GM18502 (cell line): ENCODE measurements at regions not wholly inside any gene's neighbourhood (a gene's known extent, or its start where the extent isn't known, plus 50 kb on each side); places are given as distances from the start of the nearest gene placed in this dataset.
"Not testable (repeated sequence)": the region's sequence is repeated elsewhere in the genome, so short reads cannot be mapped to it uniquely, and the experiment has no call there.

ENCODE experiments used
- ATAC-seq: cut with Tn5 transposase; IDR thresholded peaks from one replicate; pipeline ENCODE4 v1.9.1; 2021; ENCODE audit warnings: mild to moderate bottlenecking; ENCODE audit not compliant: unreplicated experiment, poor library complexity

DNA sequence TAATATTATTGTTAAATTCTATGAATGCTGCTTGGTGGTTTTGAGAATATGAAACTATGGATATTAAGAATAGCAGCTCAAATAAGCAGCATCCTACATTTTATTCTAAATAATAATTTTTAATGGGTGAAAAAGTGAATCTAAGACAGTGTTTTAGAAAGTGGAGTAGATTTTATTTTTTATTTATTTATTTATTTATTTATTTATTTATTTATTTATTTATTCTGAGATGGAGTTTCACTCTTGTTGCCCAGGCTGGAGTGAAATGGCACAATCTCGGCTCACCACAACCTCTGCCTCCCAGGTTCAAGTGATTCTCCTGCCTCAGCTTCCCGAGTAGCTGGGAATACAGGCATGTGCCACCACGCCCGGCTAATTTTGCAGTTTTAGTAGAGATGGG lies 1199.4 kb downstream of the EPHA7 start:
- ATAC-seq, result not testable (repeated sequence)

DNA sequence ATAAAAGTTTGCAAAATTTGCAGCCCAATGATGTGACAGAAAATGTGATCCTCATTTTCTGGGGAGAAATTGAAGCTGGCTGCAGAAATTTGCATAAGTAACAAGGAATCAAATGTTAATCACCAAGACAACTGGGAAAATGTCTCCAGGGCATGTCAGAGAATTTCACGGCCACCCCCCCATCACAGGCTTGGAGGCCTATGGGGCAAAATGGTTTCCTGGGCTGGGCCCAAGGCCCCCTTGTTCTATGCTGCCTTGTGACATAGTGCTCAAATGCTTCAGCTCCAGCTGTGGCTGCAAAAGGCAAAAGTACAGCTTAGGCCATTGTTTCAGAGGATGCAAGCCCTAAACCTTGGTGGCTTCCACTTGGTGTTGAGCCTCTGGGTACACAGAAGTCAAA lies 1202.6 kb downstream of the EPHA7 start:
- no peak for ATAC-seq

DNA sequence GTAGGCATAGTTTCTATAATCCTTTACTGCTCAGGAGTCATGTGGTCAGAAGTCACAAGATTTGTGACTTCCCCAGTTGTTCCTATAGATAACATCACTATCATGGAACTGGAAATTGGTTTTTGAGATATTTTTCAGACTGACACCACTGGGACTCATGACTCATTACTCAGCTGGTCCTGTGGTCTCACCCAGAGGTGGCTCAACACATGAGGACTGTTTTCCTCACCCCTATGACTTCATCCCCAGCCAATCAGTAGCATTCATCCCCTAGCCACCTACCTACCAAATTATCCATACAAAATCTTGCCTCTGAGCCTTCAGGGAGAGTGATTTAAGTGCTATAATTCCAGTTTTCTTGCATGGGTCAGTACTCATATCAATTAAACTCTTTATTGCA lies 1217.7 kb downstream of the EPHA7 start:
- ATAC-seq, result no peak

DNA sequence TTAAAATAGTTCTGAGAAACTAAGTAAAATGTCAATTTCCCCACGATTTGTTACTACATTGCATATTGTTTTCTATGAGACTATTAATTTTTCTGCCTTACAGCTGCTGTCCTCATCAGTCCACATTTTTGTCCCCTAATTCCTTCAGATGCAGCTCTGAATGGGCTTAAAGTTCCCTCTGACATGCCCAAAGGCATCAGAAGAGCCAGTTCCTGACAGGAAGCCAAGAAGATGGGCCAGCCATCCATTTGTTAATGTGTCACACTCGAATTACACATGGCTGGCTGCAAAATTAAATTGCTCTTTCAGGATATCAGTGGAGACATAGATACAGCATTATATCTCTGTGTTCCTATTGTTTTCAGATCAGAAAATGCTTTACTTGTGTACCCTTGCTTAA lies 1223.0 kb downstream of the EPHA7 start:
- no peak for ATAC-seq

DNA sequence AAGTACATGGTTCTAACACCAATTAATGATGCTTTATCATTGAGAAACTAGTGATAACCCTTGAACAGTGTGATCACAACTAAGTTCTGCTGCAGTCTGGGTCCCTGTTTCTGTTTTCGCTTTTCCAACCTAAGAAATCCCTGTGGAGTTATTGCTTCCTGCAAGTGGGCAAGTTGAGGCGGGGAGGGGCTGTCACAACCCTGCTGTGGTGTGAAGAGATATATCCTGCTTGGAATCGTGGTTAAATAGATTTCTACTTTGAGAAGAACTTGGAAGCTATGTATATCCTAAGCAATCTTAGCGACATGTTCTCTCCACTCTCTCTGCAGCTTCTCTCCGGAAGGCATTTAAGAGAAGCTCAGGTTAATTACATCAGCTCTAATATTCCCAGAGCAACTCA lies 1223.6 kb downstream of the EPHA7 start:
- no peak for ATAC-seq

DNA sequence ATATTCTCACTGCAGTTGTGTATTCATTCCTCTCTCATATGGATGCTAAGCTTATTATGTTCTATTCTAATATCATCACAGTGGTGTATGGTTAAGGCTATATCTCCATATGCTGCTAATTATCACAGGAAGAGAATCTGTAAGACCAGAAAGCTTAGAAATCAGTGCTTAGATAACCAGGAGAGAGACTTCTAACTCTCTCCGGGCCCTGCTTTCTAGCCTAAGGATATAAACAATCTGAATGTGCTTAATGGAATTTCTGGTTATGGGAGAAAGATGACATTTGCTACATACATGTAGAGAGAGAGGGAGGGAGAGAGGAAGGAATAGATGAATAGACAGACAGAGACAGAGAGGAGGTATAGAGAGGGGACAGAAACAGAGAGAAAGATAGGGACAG lies 1231.3 kb downstream of the EPHA7 start:
- no peak for ATAC-seq

DNA sequence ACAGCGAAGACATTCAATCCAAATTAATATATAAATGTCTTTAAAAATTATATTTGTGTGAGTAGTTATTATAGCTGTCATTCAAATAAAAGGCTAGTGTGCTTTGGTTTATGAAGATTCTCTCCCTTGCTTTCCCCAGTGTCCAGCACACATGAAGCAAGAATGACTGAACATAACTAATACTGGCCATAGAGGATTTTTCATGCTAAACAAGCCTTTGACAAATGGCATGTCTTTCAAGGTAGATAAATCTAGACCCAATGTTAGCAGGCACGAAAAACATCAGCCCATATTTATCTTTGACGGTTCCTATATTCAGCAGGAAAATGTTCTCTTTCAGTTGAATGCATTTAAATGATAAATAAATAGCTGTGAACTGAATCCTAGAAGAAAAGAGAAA lies 1234.4 kb downstream of the EPHA7 start:
- ATAC-seq, result no peak

DNA sequence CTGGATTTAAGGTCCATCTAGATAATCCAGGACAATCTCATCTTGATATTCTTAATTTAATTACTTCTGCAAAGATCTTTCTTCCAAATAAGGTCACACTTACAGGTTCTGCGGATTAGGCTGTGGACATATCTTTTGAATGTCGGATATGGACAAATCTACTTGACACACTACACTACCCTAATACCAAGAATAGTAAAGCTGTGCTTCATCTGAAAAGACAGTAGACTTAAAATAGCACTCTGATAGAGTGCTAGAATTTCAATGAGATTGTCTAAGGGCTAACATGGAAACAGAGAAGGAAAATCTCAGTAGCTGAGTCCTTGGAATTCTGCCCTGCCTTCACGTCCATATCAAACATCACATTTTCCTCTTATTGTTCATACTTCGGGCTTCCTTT lies 1238.0 kb downstream of the EPHA7 start:
- ATAC-seq, result no peak

DNA sequence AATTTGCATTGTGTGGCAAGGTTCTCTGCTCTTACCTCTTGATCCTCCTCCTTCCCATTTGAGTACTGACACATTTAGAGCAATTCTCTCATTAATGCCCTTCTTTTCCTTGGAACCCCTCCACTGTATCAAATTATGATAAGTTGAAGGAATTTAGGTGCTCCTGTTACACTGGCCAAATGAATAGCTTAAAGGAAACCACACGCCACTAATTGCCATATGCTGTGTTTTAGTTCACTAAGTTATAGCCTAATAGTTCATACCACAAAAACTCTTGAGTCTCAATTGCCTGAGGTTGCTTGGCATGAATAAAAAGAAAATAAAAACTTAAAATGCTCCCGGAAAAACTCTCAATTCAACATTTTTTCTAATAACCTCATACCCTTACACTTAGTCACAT lies 1239.3 kb downstream of the EPHA7 start:
- ATAC-seq, result no peak

DNA sequence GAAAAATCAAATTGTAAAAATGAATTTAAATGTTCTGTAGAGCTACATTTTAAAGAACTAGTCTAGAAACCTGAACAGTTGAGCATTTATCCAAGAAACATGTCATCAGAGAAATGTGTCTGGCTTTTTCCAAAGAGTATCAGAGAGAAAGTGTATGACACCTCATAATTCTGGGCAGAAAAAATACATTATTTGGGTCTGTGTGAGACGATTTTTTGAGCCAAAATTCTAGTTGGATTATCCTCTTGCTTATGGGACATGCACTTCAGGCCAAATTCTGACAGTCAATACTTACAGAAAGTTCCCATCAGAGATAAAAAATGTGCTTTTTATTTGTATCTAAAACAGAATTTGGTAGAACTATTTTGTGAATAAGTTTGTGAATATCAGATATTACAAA lies 1242.7 kb downstream of the EPHA7 start:
- ATAC-seq, result no peak

DNA sequence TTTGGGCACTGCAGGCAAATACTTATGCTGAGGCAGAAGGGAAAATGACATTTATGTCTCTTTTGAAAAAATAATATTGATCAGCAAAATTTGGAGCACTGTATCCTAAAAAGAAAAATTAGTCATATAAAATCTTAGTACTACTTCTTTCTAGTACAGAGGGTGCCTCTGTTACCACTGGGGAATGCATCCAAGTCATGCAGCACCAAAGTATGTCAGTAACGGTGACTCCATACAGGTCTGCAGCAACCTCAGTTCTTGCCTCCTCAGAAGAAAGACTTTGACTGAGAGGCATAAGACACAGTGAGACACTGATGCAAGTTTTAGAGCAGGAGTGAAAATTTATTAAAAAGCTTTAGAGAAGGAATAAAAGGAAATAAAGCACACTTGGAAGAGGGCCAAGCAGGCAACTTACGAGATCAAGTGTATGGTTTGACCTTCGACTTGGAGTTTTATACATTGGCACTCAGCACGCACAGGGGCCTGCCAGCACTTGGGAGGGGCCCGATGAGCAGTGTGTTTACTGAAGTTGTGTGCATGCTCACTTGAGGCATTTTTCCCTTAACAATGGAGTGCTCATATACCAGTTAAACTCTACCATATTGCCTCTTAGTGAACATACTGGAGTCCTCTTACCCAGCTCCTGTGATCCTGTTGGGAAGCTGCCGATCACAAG lies 1244.8 kb downstream of the EPHA7 start:
- no peak for ATAC-seq

DNA sequence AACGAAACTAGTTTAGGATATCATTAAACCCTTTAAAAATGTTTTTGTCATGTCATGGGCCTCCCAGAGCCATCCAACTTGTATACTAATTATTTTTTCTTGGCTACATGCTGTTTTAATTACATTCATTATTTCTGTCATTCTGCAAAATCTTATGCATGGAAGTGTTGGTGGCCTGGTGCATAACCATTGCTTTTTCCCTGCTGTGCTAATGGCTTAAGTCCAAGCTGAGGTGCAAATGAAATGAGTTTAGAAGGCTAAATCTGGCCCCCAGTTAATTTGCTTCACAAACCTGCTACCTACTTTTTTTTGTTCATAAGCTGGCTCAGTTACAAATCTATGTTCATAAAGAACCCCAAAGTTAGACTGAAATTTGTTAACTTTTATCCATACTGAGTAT lies 1249.9 kb downstream of the EPHA7 start:
- no peak for ATAC-seq

DNA sequence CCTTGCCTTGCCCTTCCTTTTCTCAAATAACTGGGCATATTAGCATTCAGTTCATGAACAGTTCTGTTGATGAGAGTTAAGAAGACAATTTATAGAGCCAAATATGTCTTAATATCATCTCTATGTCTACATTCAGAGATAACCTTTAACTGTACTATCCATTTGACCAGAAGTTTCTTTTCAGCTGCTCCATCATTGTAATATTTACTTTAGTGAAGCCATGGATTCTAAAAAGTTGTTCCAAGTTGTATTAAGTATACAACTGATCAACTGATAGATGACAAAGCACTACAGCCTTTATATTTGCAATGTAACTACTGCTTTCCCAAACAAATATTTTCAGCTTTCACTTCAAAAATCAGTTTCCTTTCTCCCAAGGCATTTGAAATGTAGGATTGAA lies 1252.7 kb downstream of the EPHA7 start:
- ATAC-seq, result no peak

DNA sequence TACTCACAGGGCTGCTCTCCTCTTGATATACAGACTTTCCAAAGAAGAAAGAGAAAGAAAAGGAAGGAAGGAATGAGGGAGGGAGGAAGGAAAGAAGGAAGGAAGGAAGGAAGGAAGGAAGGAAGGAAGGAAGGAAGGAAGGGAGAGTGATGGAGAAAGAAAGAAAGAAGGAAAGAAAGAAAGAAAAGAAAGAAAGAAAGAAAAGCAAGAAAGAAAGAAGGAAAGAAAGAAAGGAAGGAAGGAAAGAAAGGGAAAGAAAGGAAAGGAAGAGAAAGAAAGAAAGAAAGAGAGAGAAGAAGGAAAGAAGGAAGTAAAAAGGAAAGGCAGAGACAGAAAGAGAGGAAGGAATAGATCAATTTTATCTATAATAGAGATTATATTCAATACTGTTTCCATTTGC lies 1257.4 kb downstream of the EPHA7 start:
- no peak for ATAC-seq

DNA sequence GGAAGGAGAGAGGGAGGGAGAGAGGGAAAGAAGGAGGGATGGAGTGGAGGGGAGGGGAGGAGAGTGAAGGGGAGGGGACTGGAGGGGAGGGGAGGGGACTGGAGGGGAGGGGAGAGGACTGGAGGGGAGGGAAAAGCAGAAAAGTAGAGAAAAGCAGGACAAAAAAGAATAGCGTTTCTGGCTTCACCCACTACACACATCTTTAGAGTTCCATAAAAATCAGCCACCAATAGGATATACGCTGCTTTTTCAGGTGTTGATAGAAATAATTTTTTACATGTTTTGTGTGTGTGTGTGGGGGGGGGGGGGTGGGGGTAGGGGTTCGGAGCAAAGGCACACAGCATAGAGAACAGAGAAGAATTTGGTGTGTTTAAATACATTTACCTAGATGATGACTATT lies 1259.1 kb downstream of the EPHA7 start:
- ATAC-seq, result no peak

DNA sequence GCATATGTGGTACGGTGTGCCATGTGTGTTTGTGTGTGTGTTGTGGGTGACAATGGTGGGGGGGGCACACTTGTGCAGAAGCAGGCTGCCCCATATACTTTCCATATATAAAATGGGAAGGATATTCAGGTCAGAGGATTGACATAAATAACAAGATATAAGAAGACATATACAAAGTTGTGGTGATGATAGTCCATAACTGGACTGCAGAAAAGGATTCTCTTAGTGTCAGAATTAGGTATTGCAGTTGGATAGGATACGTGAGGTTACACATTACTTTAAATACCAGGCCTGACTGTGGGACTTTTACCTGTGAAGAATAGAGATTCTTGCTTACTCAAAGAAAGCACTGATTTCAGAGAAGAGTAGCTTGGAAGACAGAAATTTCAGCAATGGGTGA lies 1260.3 kb downstream of the EPHA7 start:
- no peak for ATAC-seq

DNA sequence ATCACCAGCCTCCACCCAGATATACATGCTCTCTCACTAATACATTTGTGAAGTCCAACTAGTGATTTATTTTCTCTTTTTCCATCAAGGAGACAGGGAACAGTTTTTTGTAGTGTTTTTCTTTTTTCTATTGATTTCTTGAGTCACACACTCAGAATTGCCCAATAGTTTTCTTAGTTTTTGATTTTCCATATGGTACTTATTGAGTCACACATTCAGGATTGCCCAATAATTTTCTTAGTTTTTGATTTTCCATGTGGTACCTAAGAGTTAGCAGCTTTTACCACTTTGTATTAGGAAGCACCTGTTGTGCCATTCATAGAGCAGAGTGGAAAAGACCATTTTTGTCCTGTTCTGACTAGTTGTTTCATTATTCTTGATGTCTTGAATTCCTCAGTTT lies 1268.8 kb downstream of the EPHA7 start:
- no peak for ATAC-seq

DNA sequence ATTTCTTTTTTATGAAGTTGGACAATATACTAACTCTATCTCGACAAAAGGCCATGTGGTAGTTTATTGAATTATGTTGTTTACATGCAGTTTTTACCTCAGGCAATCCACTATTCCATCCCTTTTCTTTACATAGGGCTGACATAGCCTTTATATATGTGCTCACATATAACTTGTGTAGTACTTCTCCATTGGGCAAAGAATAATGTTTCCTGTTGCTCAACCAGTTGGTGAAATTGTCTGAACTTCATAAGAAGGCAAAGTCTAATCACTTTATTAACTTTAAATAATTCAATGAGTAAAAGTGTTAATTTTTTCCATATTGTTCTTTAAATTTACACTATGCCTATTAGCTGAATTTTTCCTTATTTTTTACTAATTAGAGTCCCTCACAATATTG lies 1272.1 kb downstream of the EPHA7 start:
- ATAC-seq, result no peak

DNA sequence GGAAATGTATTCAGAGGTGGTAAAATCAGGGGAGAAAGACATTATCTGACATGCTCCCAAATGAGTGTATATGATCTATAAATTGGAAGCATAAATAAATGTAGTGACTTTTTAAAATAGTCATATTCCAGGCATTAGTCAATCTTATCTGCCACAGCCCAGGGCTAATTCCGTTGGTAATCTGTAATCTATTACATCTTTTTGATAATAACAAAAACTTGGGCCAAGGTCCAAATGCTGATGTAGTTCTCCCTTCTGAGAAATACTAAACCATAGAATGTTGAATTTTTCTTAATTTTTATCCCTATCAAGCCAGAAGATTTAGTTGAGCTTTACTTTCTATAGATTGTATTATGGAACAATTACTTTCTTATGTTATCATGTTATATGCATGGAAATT lies 1279.8 kb downstream of the EPHA7 start:
- ATAC-seq, result no peak

DNA sequence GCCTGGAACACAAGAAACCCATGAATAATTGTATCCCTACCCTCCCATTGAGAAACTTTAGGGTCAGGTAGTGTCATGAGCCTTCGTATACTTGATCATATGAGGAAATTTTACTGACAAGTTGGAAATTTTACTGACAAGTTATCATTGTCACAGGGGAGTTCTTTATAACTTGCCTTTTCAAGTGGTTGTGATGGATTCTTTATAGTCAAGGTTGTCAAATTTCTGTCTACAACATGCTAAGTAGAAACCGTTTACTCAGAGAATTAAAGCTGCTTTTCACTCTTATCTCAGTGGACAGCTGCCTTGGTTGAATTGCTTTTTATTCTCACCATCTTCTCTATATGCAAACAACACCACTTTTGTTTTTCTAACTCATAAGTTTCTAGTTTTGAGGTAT lies 1286.4 kb downstream of the EPHA7 start:
- ATAC-seq, result no peak

DNA sequence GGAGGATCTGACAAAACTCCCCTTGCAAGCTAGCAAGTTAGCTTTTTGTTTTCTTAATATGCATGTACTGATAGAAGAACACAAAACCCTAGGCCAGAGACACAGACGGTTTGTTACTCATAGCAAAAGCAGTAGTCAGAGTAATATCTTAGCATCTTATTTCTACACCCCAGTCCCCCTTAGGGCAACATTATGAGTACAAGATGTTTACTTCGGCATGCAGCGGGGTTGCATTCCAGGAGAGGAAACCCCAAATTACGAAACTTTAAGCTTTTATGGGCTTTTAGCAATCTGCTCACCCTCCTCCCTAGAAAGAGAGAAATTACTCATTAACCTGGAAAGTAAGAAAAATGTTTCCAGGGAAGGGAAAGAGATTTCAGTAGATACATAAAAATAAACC lies 1286.9 kb downstream of the EPHA7 start:
- ATAC-seq, result no peak

DNA sequence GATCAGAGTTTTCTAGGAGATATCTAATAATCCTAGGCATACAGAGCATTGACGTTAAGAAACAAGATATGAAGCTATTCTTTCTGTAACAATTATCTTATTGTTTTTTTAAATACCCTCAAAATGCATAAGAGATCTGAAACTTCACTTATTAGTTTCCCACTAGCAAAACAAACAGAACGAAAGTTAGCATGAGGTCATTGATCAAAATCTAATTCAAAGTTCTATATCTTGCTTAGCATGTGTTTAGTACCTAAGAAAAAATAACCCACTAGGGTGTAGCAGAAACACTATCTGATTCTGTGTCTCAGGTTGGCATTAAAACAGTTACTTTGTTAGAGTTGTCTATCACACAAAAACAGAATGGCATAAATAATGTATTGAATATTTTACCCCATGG lies 1288.4 kb downstream of the EPHA7 start:
- ATAC-seq, result no peak

DNA sequence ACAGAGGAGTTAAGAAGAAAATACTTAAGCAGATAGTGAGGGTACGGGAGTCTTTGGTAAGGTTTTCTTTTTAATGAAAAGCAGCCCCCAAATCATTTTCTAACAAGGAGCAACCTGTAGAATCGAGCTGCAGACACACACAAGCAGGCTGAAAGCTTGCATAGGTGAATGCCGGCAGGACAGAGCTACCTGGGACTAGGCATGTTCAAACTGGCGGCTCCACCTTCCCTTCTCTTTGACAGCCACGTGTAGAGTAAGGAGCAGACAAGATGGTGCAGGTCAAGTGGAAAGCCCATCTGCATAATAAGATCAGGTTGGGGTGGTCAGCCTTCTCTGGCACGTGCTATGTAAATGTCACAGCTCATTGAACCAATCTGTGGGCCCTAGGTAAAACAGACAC lies 1292.4 kb downstream of the EPHA7 start:
- ATAC-seq, result no peak
